ENCODE measurements at regions not wholly inside any gene's neighbourhood (a gene's known extent, or its start where the extent isn't known, plus 50 kb on each side); places are given as distances from the start of the nearest gene placed in this dataset.

GRCh38 chr2:122749405-122749804 lies 994.0 kb downstream of the TSN start:
- TF ChIP-seq CTCF (IDR thresholded peaks at IDR 0.05; ENCODE audit: borderline replicate concordance, extremely low read depth, insufficient read depth) = no peak
- DNase-seq = no peak
- Histone ChIP-seq H3K36me3 (ENCODE audit: control insufficient read depth in 2 of 3, insufficient read depth in 3 of 3, low read length in 3 of 3) (no peaks in the 10 kb centered on the region), H3K27me3 (ENCODE audit: control insufficient read depth, insufficient read depth, low read length) (no peaks in the 10 kb centered on the region), H3K9me3 (ENCODE audit: control insufficient read depth in 2 of 3, insufficient read depth in 1 of 3, low read length in 3 of 3) (no peaks in the 10 kb centered on the region), H3K4me1 (ENCODE audit: control insufficient read depth in 2 of 3, insufficient read depth in 2 of 3, low read depth in 1 of 3, low read length in 3 of 3) (no peaks in the 10 kb centered on the region), H3K27ac (ENCODE audit: low read depth in 2 of 2, low read length in 2 of 2) (no peak overlapping the region), H3K4me3 (ENCODE audit: low read length in 3 of 3) (no peak overlapping the region), H3K9ac (ENCODE audit: low read length in 3 of 3) (no peak overlapping the region)
- intact Hi-C loops (cut with DNase I) = no loop called here
- no peak for FAIRE-seq

GRCh38 chr2:122750095-122750494 lies 994.6 kb downstream of the TSN start:
- no peaks in the 10 kb centered on the region for H3K27me3 ChIP-seq (ENCODE audit: control insufficient read depth, insufficient read depth, low read length)
- no peak overlapping the region for H3K9ac ChIP-seq (ENCODE audit: low read length in 3 of 3)
- H3K9me3 ChIP-seq (ENCODE audit: control insufficient read depth in 2 of 3, insufficient read depth in 1 of 3, low read length in 3 of 3) = no peaks in the 10 kb centered on the region
- H3K27ac ChIP-seq (ENCODE audit: low read depth in 2 of 2, low read length in 2 of 2) = no peak overlapping the region
- no peaks in the 10 kb centered on the region for H3K36me3 ChIP-seq (ENCODE audit: control insufficient read depth in 2 of 3, insufficient read depth in 3 of 3, low read length in 3 of 3)
- no peak for TF ChIP-seq CTCF (IDR thresholded peaks at IDR 0.05; ENCODE audit: borderline replicate concordance, extremely low read depth, insufficient read depth)
- no peak overlapping the region for H3K4me3 ChIP-seq (ENCODE audit: low read length in 3 of 3)
- FAIRE-seq (no peak), DNase-seq (no peak)
- intact Hi-C loops (cut with DNase I) = no loop called here
- H3K4me1 ChIP-seq (ENCODE audit: control insufficient read depth in 2 of 3, insufficient read depth in 2 of 3, low read depth in 1 of 3, low read length in 3 of 3) = no peaks in the 10 kb centered on the region

- Histone ChIP-seq H3K9me3 (ENCODE audit: control insufficient read depth in 2 of 3, insufficient read depth in 1 of 3, low read length in 3 of 3) (no peaks in the 10 kb centered on the region), H3K27me3 (ENCODE audit: control insufficient read depth, insufficient read depth, low read length) (no peaks in the 10 kb centered on the region), H3K4me1 (ENCODE audit: control insufficient read depth in 2 of 3, insufficient read depth in 2 of 3, low read depth in 1 of 3, low read length in 3 of 3) (no peaks in the 10 kb centered on the region), H3K27ac (ENCODE audit: low read depth in 2 of 2, low read length in 2 of 2) (no peak overlapping the region), H3K4me3 (ENCODE audit: low read length in 3 of 3) (no peak overlapping the region), H3K9ac (ENCODE audit: low read length in 3 of 3) (no peak overlapping the region), H3K36me3 (ENCODE audit: control insufficient read depth in 2 of 3, insufficient read depth in 3 of 3, low read length in 3 of 3) (no peaks in the 10 kb centered on the region)
- peak; percentile 98 for FAIRE-seq
- intact Hi-C loops (cut with DNase I) = no loop called here
- no peak for TF ChIP-seq CTCF (IDR thresholded peaks at IDR 0.05; ENCODE audit: borderline replicate concordance, extremely low read depth, insufficient read depth)
- no peak for DNase-seq
Measured at GRCh38 chr2:122750808-122751207, 995.4 kb downstream of the TSN start.

- Histone ChIP-seq H3K27ac (ENCODE audit: low read depth in 2 of 2, low read length in 2 of 2) (no peak overlapping the region), H3K27me3 (ENCODE audit: control insufficient read depth, insufficient read depth, low read length) (no peaks in the 10 kb centered on the region), H3K36me3 (ENCODE audit: control insufficient read depth in 2 of 3, insufficient read depth in 3 of 3, low read length in 3 of 3) (no peaks in the 10 kb centered on the region), H3K9ac (ENCODE audit: low read length in 3 of 3) (no peak overlapping the region), H3K4me3 (ENCODE audit: low read length in 3 of 3) (no peak overlapping the region), H3K9me3 (ENCODE audit: control insufficient read depth in 2 of 3, insufficient read depth in 1 of 3, low read length in 3 of 3) (no peaks in the 10 kb centered on the region), H3K4me1 (ENCODE audit: control insufficient read depth in 2 of 3, insufficient read depth in 2 of 3, low read depth in 1 of 3, low read length in 3 of 3) (no peaks in the 10 kb centered on the region)
- no peak for TF ChIP-seq CTCF (IDR thresholded peaks at IDR 0.05; ENCODE audit: borderline replicate concordance, extremely low read depth, insufficient read depth)
- intact Hi-C loops (cut with DNase I) = no loop called here
- DNase-seq = no peak
- no peak for FAIRE-seq
Measured at GRCh38 chr2:122753336-122753735, 997.9 kb downstream of the TSN start.
